ENCODE measurements at regions not wholly inside any gene's neighbourhood (a gene's known extent, or its start where the extent isn't known, plus 50 kb on each side); places are given as distances from the start of the nearest gene placed in this dataset.
A peak's percentile ranks its signal among the peaks of the same experiment; 100 is the strongest.

DNA sequence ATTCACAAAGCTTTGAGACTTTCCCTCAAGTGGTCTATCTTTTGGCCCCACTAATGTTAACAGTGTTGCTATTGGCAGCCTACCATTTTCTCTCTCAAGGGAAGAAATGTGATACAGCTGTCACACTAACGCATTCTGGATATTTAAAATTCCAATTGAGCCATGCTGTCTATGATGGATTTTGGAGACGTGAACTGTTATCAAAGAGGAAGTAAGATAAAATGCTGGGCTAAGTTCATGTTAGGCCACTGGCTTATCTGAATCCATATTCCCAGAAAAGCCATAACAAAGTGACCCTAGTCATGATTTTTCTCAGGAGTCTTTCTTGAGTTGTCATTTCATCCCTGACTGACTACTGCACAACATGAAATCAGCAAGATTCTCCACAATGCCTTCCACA lies 200.2 kb downstream of the PHLDA1 start:
- H4K20me1 ChIP-seq (ENCODE audit: insufficient read depth): no peaks in the 10 kb centered on the region
- no peaks in the 10 kb centered on the region for H3K36me3 ChIP-seq (ENCODE audit: insufficient read depth, low read length)
- no peak overlapping the region for H3K9ac ChIP-seq (ENCODE audit: low read length)
- no peak for TF ChIP-seq SMC3 (conservative IDR thresholded peaks at IDR 0.05; ENCODE audit: poor library complexity)
- peak; percentile 26 for TF ChIP-seq EP300 (conservative IDR thresholded peaks at IDR 0.05; ENCODE audit: poor library complexity, severe bottlenecking)
- TF ChIP-seq RAD21 (conservative IDR thresholded peaks at IDR 0.05): no peak
- TF ChIP-seq, protein P1, sequence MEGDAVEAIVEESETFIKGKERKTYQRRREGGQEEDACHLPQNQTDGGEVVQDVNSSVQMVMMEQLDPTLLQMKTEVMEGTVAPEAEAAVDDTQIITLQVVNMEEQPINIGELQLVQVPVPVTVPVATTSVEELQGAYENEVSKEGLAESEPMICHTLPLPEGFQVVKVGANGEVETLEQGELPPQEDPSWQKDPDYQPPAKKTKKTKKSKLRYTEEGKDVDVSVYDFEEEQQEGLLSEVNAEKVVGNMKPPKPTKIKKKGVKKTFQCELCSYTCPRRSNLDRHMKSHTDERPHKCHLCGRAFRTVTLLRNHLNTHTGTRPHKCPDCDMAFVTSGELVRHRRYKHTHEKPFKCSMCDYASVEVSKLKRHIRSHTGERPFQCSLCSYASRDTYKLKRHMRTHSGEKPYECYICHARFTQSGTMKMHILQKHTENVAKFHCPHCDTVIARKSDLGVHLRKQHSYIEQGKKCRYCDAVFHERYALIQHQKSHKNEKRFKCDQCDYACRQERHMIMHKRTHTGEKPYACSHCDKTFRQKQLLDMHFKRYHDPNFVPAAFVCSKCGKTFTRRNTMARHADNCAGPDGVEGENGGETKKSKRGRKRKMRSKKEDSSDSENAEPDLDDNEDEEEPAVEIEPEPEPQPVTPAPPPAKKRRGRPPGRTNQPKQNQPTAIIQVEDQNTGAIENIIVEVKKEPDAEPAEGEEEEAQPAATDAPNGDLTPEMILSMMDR (IDR thresholded peaks at IDR 0.05; ENCODE audit: poor library complexity, severe bottlenecking): no peak
- no peak for TF ChIP-seq REST (IDR thresholded peaks at IDR 0.05; ENCODE audit: borderline replicate concordance)
- TF ChIP-seq TAF1 (IDR thresholded peaks at IDR 0.05; ENCODE audit: low read depth): no peak
- TF ChIP-seq EZH2 (IDR thresholded peaks at IDR 0.05; ENCODE audit: borderline replicate concordance, insufficient read depth, low read length, poor library complexity, severe bottlenecking): no peak
- peak; percentile 13 for TF ChIP-seq MXI1 (conservative IDR thresholded peaks at IDR 0.05; ENCODE audit: poor library complexity, severe bottlenecking)
- TF ChIP-seq POLR2AphosphoS5 (IDR thresholded peaks at IDR 0.05): peak; percentile 11
- H3K4me2 ChIP-seq (ENCODE audit: low read length): no peak overlapping the region
- no peak overlapping the region for H3K4me3 ChIP-seq (ENCODE audit: low read length)
- H3K9me3 ChIP-seq (ENCODE audit: low read length): no peaks in the 10 kb centered on the region
- no peaks in the 10 kb centered on the region for H3K27me3 ChIP-seq (ENCODE audit: insufficient read depth, low read depth, low read length)
- H3K79me2 ChIP-seq (replicated peaks; ENCODE audit: insufficient read depth, low read length): no peaks in the 10 kb centered on the region
- H2AFZ ChIP-seq (ENCODE audit: low read depth, low read length): no peak overlapping the region
- H3K27ac ChIP-seq (ENCODE audit: low read length): no peak overlapping the region
- no peaks in the 10 kb centered on the region for H3F3A ChIP-seq (ENCODE audit: insufficient read depth, low read length, poor library complexity, severe bottlenecking)
- no peaks in the 10 kb centered on the region for H3K9me2 ChIP-seq (ENCODE audit: insufficient read depth, low read length)

DNA sequence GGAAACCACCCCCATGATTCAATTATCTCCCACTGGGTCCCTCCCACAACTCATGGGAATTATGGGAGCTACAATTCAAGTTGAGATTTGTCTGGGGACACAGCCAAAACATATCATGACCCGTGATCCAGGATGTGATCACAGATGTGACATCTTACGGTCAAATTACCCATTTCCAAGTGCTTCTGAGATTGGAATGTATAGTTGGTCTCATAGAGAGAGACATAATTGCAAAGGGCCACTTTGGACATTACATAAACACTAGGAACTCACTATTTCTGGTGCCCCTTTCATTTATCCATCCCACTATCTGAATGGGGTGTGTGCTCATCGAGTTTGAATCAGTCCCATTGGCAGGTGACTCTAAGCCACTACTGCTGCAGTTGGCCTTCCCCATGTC lies 204.5 kb downstream of the PHLDA1 start:
- H3K4me3 ChIP-seq (ENCODE audit: low read length): no peak overlapping the region
- H3K27me3 ChIP-seq (ENCODE audit: insufficient read depth, low read depth, low read length): no peaks in the 10 kb centered on the region
- H3K9ac ChIP-seq (ENCODE audit: low read length): no peak overlapping the region
- TF ChIP-seq POLR2AphosphoS5 (IDR thresholded peaks at IDR 0.05): no peak
- TF ChIP-seq, protein P1 (IDR thresholded peaks at IDR 0.05; ENCODE audit: poor library complexity, severe bottlenecking): no peak
- H3K9me2 ChIP-seq (ENCODE audit: insufficient read depth, low read length): no peaks in the 10 kb centered on the region
- no peaks in the 10 kb centered on the region for H3K79me2 ChIP-seq (replicated peaks; ENCODE audit: insufficient read depth, low read length)
- no peaks in the 10 kb centered on the region for H3K9me3 ChIP-seq (ENCODE audit: low read length)
- no peaks in the 10 kb centered on the region for H4K20me1 ChIP-seq (ENCODE audit: insufficient read depth)
- H3K36me3 ChIP-seq (ENCODE audit: insufficient read depth, low read length): no peaks in the 10 kb centered on the region
- H2AFZ ChIP-seq (ENCODE audit: low read depth, low read length): no peak overlapping the region
- no peak overlapping the region for H3K27ac ChIP-seq (ENCODE audit: low read length)
- no peak overlapping the region for H3K4me2 ChIP-seq (ENCODE audit: low read length)
- H3F3A ChIP-seq (ENCODE audit: insufficient read depth, low read length, poor library complexity, severe bottlenecking): no peaks in the 10 kb centered on the region

Measured in neural cell (in vitro differentiated cells).